ENCODE measurements at regions not wholly inside any gene's neighbourhood (a gene's known extent, or its start where the extent isn't known, plus 50 kb on each side); places are given as distances from the start of the nearest gene placed in this dataset.

DNA sequence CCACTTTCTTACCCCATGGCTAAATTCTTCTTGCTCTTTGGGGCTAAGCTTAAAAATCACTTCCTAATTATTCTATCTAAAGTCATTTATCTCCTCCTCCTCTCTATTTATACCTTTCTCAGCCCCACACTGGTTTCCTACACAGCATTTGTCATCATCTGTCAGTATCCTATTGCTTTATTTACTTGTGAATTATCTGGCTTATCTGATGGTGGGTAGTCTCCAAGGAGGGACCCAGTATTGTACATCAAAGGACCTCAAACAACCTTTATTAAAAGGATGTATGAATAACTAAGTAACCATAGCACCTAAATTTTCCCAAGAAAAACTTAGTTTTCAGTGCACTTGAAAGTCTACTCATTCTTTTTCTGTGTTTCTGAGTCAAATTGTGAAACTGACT, 332.7 kb upstream of the SNX7 start:
- no TSS peak for BruUV-seq (replicated peaks)
- Histone ChIP-seq H3K27ac (ENCODE audit: low read depth, low read length, poor library complexity, severe bottlenecking) (no peak overlapping the region), H3K4me3 (ENCODE audit: low read depth, low read length, poor library complexity, severe bottlenecking) (no peak overlapping the region), H3K4me1 (ENCODE audit: insufficient read depth, low read length, poor library complexity, severe bottlenecking) (peaks cover 63% of the 10 kb centered on the region), H3K9me3 (ENCODE audit: low read depth, low read length, poor library complexity, severe bottlenecking) (no peaks in the 10 kb centered on the region), H3K27me3 (replicated peaks; ENCODE audit: insufficient read depth, low read depth, low read length, poor library complexity) (no peaks in the 10 kb centered on the region), H3K36me3 (ENCODE audit: insufficient read depth, low read length, poor library complexity, severe bottlenecking) (no peaks in the 10 kb centered on the region)
- CTCF ChIA-PET = no interaction called here
- DNase-seq (ENCODE audit: low spot score) = no peak
- POLR2A ChIA-PET (ENCODE audit: low non-redundant PET) = no interaction called here
- intact Hi-C loops (cut with micrococcal nuclease; ENCODE audit: unreplicated experiment) = no loop called here
- TF ChIP-seq, protein P1, sequence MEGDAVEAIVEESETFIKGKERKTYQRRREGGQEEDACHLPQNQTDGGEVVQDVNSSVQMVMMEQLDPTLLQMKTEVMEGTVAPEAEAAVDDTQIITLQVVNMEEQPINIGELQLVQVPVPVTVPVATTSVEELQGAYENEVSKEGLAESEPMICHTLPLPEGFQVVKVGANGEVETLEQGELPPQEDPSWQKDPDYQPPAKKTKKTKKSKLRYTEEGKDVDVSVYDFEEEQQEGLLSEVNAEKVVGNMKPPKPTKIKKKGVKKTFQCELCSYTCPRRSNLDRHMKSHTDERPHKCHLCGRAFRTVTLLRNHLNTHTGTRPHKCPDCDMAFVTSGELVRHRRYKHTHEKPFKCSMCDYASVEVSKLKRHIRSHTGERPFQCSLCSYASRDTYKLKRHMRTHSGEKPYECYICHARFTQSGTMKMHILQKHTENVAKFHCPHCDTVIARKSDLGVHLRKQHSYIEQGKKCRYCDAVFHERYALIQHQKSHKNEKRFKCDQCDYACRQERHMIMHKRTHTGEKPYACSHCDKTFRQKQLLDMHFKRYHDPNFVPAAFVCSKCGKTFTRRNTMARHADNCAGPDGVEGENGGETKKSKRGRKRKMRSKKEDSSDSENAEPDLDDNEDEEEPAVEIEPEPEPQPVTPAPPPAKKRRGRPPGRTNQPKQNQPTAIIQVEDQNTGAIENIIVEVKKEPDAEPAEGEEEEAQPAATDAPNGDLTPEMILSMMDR (conservative IDR thresholded peaks at IDR 0.05; ENCODE audit: low read depth, low read length) = no peak
- no peak for TF ChIP-seq EZH2 (IDR thresholded peaks at IDR 0.05; ENCODE audit: borderline replicate concordance, low read depth, low read length, poor library complexity, severe bottlenecking)

DNA sequence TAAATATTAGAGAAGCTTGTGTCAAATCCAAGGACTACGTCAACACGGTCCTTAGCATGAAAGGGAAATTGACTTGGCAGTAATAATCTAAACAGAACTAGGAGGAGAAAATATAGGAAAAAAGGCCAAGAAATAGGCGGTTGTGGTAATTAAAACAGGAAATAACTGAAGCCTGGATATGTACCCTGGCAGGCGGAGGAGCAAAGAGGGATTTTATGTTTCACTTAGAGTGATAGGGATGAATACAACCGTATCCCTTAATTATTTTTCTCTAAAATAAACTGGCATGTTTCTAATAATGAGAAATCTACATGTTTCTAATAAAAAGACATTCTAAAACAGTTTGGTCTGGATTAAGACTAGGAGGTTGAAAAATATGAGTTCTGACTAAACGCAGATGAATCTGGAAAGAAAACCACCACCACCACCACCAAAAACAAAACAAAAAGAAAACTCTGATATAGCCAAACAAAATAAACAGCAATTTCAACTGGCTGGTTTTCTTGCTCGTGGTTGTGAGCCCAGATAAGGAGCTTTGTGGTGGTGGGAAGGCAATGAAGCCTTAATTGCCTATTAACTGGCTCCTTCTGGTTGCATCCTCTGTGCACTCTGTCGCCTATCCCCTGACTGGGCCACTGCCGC, 334.2 kb upstream of the SNX7 start:
- POLR2A ChIA-PET (ENCODE audit: low non-redundant PET) = interaction anchor here (0.8 kb wide), 1 partner anchor 109 kb away, joined by 3 read pairs; no protein-coding TSS in a partner anchor
- Histone ChIP-seq H3K4me3 (ENCODE audit: low read depth, low read length, poor library complexity, severe bottlenecking) (no peak overlapping the region), H3K27me3 (replicated peaks; ENCODE audit: insufficient read depth, low read depth, low read length, poor library complexity) (no peaks in the 10 kb centered on the region), H3K4me1 (ENCODE audit: insufficient read depth, low read length, poor library complexity, severe bottlenecking) (peaks cover 74% of the 10 kb centered on the region), H3K9me3 (ENCODE audit: low read depth, low read length, poor library complexity, severe bottlenecking) (no peaks in the 10 kb centered on the region), H3K27ac (ENCODE audit: low read depth, low read length, poor library complexity, severe bottlenecking) (peak overlapping the region; percentile 69), H3K36me3 (ENCODE audit: insufficient read depth, low read length, poor library complexity, severe bottlenecking) (no peaks in the 10 kb centered on the region)
- intact Hi-C loops (cut with micrococcal nuclease; ENCODE audit: unreplicated experiment) = no loop called here
- BruUV-seq (replicated peaks) = no TSS peak
- no peak for DNase-seq (ENCODE audit: low spot score)
- TF ChIP-seq, protein P1 (conservative IDR thresholded peaks at IDR 0.05; ENCODE audit: low read depth, low read length) = no peak
- TF ChIP-seq EZH2 (IDR thresholded peaks at IDR 0.05; ENCODE audit: borderline replicate concordance, low read depth, low read length, poor library complexity, severe bottlenecking) = no peak
- CTCF ChIA-PET = no interaction called here

DNA sequence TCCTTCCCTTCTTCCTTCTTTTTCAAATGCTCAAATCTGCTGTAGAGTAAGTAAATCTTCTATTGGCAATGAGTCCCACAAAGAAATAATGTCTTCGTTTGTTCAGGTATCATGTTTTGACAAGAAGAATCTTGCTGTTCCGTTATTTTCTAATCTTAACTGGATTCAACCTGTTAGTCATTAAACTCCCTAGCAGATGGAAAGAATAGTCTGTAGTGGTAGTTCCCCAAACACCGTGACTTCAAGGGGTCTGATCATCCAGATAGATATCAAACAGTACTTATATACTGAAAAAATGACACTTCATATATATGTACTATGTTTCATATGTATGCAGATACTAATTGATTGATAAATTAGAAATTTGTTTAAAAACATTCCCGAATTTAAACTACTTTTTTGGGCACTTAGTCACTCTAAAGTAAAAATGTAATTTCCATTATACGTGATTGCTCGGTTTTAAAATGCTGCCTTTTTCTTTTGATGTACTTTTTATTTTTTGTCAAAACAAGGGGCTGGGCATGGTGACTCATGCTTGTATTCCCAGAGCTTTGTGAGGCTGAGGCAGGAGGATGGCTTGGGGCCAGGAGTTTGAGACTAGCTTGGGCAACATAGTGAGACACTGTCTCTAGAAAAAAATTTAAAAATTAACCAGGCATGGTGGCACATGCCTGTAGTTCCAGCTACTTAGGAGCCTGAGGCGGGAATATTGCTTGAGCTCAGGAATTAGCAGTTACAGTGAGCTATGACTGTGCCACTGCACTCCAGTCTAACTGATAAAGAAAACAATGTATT, 335.7 kb upstream of the SNX7 start:
- Histone ChIP-seq H3K4me1 (ENCODE audit: insufficient read depth, low read length, poor library complexity, severe bottlenecking) (peaks cover 61% of the 10 kb centered on the region), H3K9me3 (ENCODE audit: low read depth, low read length, poor library complexity, severe bottlenecking) (no peaks in the 10 kb centered on the region), H3K27ac (ENCODE audit: low read depth, low read length, poor library complexity, severe bottlenecking) (peak overlapping the region; percentile 69), H3K27me3 (replicated peaks; ENCODE audit: insufficient read depth, low read depth, low read length, poor library complexity) (no peaks in the 10 kb centered on the region), H3K36me3 (ENCODE audit: insufficient read depth, low read length, poor library complexity, severe bottlenecking) (no peaks in the 10 kb centered on the region), H3K4me3 (ENCODE audit: low read depth, low read length, poor library complexity, severe bottlenecking) (no peak overlapping the region)
- no TSS peak for BruUV-seq (replicated peaks)
- TF ChIP-seq EZH2 (IDR thresholded peaks at IDR 0.05; ENCODE audit: borderline replicate concordance, low read depth, low read length, poor library complexity, severe bottlenecking) = no peak
- TF ChIP-seq, protein P1 (conservative IDR thresholded peaks at IDR 0.05; ENCODE audit: low read depth, low read length) = no peak
- intact Hi-C loops (cut with micrococcal nuclease; ENCODE audit: unreplicated experiment) = no loop called here
- ChIA-PET CTCF (no interaction called here), POLR2A (ENCODE audit: low non-redundant PET) (interaction anchor here (0.6 kb wide), 1 partner anchor 8 kb away, joined by 11 read pairs; no protein-coding TSS in a partner anchor)
- DNase-seq (ENCODE audit: low spot score) = peak; percentile 93

Measured in A673 (cell line).